Esophagus squamous epithelium (tissue), 5 donors: ENCODE measurements at regions not wholly inside any gene's neighbourhood (a gene's known extent, or its start where the extent isn't known, plus 50 kb on each side); places are given as distances from the start of the nearest gene placed in this dataset.

Experiments
- DNase-seq: peaks from one replicate; lab custom pipeline; 2025; lab: John Stamatoyannopoulos, UW
- H3K27ac ChIP-seq, 4 donors: fragments of 200-600 bp; sonication (generic); one replicate each; pipeline ENCODE4 v1.5.1; 2016 to 2019; ENCODE audit warnings: mild to moderate bottlenecking in 1 of 4
- H3K27me3 ChIP-seq, 4 donors: fragments of 200-600 bp; sonication (generic); 1 replicate in 3 of 4; 2 replicates in 1 of 4; pipeline versions ENCODE4 v1.5.1 to v1.6.0; 2017 to 2021; ENCODE audit warnings: antibody characterized with exemption in 1 of 4
- H3K36me3 ChIP-seq, 3 donors: fragments of 200-600 bp; sonication (generic); one replicate each; pipeline ENCODE4 v1.5.1; 2016 to 2019
- H3K4me1 ChIP-seq, 3 donors: fragments of 200-600 bp; sonication (generic); one replicate each; pipeline ENCODE4 v1.5.1; 2017 to 2019
- H3K4me3 ChIP-seq, 4 donors: fragments of 200-600 bp; sonication (generic); 1 replicate in 3 of 4; 2 replicates in 1 of 4; pipeline ENCODE4 v1.5.1; 2016 to 2019; ENCODE audit warnings: mild to moderate bottlenecking in 2 of 4, moderate library complexity in 1 of 4
- H3K9me3 ChIP-seq, 3 donors: fragments of 200-600 bp; sonication (generic); one replicate each; pipeline ENCODE4 v1.5.1; 2016 to 2019
- POLR2A ChIP-seq, 4 donors: fragments of 450-650 bp; IDR thresholded peaks; one replicate each; pipeline ENCODE4 v1.6.1; 2017; ENCODE audit warnings: antibody characterized with exemption in 4 of 4, mild to moderate bottlenecking in 4 of 4, moderate library complexity in 3 of 4
- WGBS, 2 donors: methylation state at CpG; one replicate each; pipeline ENCODE4 v1.1.5; 2018; 5-methylcytosine and 5-hydroxymethylcytosine counted together
- intact Hi-C: fragments of 100-400 bp; cut with DNase I; formaldehyde crosslinking; loops from one replicate; pipeline ENCODE4 v1.15.0; 2022
- TF ChIP-seq, protein P1 (sequence below), 6 experiments: fragments of 450-650 bp in 4 of 6; fragments of 200-600 bp in 2 of 6; sonication (generic) in 2 of 6; IDR thresholded peaks; one replicate each; pipeline ENCODE4 v1.5.1; 2016 to 2019; ENCODE audit warnings: antibody characterized with exemption in 6 of 6, mild to moderate bottlenecking in 4 of 6, moderate library complexity in 4 of 6
- donor health status: DM: yes; HTN: yes; CAD: no.

GRCh38 chr2:195342061-195342460 lies 315.0 kb upstream of the SLC39A10 start:
- no peak for DNase-seq
- no peak for TF ChIP-seq POLR2A (IDR thresholded peaks at IDR 0.05)
- TF ChIP-seq, protein P1, sequence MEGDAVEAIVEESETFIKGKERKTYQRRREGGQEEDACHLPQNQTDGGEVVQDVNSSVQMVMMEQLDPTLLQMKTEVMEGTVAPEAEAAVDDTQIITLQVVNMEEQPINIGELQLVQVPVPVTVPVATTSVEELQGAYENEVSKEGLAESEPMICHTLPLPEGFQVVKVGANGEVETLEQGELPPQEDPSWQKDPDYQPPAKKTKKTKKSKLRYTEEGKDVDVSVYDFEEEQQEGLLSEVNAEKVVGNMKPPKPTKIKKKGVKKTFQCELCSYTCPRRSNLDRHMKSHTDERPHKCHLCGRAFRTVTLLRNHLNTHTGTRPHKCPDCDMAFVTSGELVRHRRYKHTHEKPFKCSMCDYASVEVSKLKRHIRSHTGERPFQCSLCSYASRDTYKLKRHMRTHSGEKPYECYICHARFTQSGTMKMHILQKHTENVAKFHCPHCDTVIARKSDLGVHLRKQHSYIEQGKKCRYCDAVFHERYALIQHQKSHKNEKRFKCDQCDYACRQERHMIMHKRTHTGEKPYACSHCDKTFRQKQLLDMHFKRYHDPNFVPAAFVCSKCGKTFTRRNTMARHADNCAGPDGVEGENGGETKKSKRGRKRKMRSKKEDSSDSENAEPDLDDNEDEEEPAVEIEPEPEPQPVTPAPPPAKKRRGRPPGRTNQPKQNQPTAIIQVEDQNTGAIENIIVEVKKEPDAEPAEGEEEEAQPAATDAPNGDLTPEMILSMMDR (IDR thresholded peaks at IDR 0.05) = no peak
- no peaks in the 10 kb centered on the region for H3K27me3 ChIP-seq
- no peaks in the 10 kb centered on the region for H3K4me1 ChIP-seq
- no peaks in the 10 kb centered on the region for H3K9me3 ChIP-seq
- no peak overlapping the region for H3K27ac ChIP-seq
- 65 to 85% methylated on average over 4 of the region's 4 CpGs for WGBS, 2 donors
- no peaks in the 10 kb centered on the region for H3K36me3 ChIP-seq
- H3K4me3 ChIP-seq = no peak overlapping the region
- intact Hi-C loops = no loop called here

GRCh38 chr2:195338856-195339255 lies 318.2 kb upstream of the SLC39A10 start:
- Histone ChIP-seq H3K36me3 (no peaks in the 10 kb centered on the region), H3K27me3 (no peaks in the 10 kb centered on the region), H3K4me3 (no peak overlapping the region), H3K4me1 (no peaks in the 10 kb centered on the region), H3K27ac (no peak overlapping the region), H3K9me3 (no peaks in the 10 kb centered on the region)
- 100% methylated on average over 1 of the region's 1 CpG; no CpG with 5 or more reads in 1 of the 2 donors for WGBS, 2 donors
- intact Hi-C loops = no loop called here
- no peak for TF ChIP-seq POLR2A (IDR thresholded peaks at IDR 0.05)
- TF ChIP-seq, protein P1 (IDR thresholded peaks at IDR 0.05) = no peak
- DNase-seq = no peak

GRCh38 chr2:195337597-195337996 lies 319.4 kb upstream of the SLC39A10 start:
- Histone ChIP-seq H3K9me3 (no peaks in the 10 kb centered on the region), H3K27me3 (no peaks in the 10 kb centered on the region), H3K27ac (no peak overlapping the region), H3K4me1 (no peaks in the 10 kb centered on the region), H3K4me3 (no peak overlapping the region), H3K36me3 (no peaks in the 10 kb centered on the region)
- intact Hi-C loops = no loop called here
- no peak for TF ChIP-seq POLR2A (IDR thresholded peaks at IDR 0.05)
- TF ChIP-seq, protein P1 (IDR thresholded peaks at IDR 0.05) = no peak
- no peak for DNase-seq
- WGBS, 2 donors = 26 to 54% methylated on average over 2 of the region's 2 CpGs

- no peak for DNase-seq
- TF ChIP-seq POLR2A (IDR thresholded peaks at IDR 0.05) = no peak
- TF ChIP-seq, protein P1 (IDR thresholded peaks at IDR 0.05) = no peak
- H3K4me3 ChIP-seq = no peak overlapping the region
These were observed 323.2 kb upstream of the SLC39A10 start for GRCh38 chr2:195333869-195334268.

DNA sequence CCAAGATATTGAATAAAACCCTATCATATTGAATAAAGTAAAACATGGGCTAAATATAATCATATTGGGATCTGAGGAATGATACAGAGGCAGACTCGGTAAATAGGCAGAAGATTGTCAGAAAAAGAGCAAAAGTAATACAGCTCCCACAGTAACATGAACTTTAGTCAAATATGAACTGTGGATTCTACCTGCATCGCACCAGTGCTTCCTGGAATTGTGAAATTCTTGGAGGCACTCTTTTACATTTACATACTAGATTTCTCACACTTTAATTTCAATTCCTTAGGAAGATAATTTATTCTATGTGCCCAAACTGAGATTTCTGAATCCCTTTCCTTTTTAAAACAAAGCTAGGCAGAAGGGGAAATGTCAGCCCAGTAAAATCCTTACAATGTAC lies 325.1 kb upstream of the SLC39A10 start:
- 78 to 82% methylated on average over 2 of the region's 2 CpGs for WGBS, 2 donors
- Histone ChIP-seq H3K9me3 (no peaks in the 10 kb centered on the region), H3K27ac (no peak overlapping the region), H3K27me3 (no peaks in the 10 kb centered on the region), H3K36me3 (no peaks in the 10 kb centered on the region), H3K4me1 (no peaks in the 10 kb centered on the region), H3K4me3 (no peak overlapping the region)
- no peak for DNase-seq
- no peak for TF ChIP-seq POLR2A (IDR thresholded peaks at IDR 0.05)
- TF ChIP-seq, protein P1 (IDR thresholded peaks at IDR 0.05) = no peak
- intact Hi-C loops = no loop called here

More at GRCh38 chr2:195333869-195334268, 323.2 kb upstream of the SLC39A10 start:
- H3K4me1 ChIP-seq = no peaks in the 10 kb centered on the region
- H3K27me3 ChIP-seq = no peaks in the 10 kb centered on the region
- no peaks in the 10 kb centered on the region for H3K36me3 ChIP-seq
- H3K9me3 ChIP-seq = no peaks in the 10 kb centered on the region
- intact Hi-C loops = no loop called here
- H3K27ac ChIP-seq = no peak overlapping the region
